ENCODE measurements at regions not wholly inside any gene's neighbourhood (a gene's known extent, or its start where the extent isn't known, plus 50 kb on each side); places are given as distances from the start of the nearest gene placed in this dataset.
A peak's percentile ranks its signal among the peaks of the same experiment; 100 is the strongest.

- DNase-seq (ENCODE audit: low spot score) (no peak), FAIRE-seq (no peak)
Observed at GRCh38 chr6:25064006-25064405, 128.2 kb upstream of the RIPOR2 start.

GRCh38 chr6:25065666-25066065 lies 129.9 kb upstream of the RIPOR2 start:
- FAIRE-seq, result no peak
- no peak for DNase-seq (ENCODE audit: low spot score)

GRCh38 chr6:25066593-25066992 lies 130.8 kb upstream of the RIPOR2 start:
- FAIRE-seq, result no peak
- DNase-seq (ENCODE audit: low spot score), result no peak

- FAIRE-seq (no peak), DNase-seq (ENCODE audit: low spot score) (no peak)
Observed at GRCh38 chr6:25068866-25069265, 133.1 kb upstream of the RIPOR2 start.

- DNase-seq (ENCODE audit: low spot score), result peak; percentile 71
Observed at GRCh38 chr6:25070547-25071366, 135.0 kb upstream of the RIPOR2 start.

GRCh38 chr6:25078141-25078540 lies 142.4 kb upstream of the RIPOR2 start:
- FAIRE-seq (no peak), DNase-seq (ENCODE audit: low spot score) (no peak)

More at GRCh38 chr6:25070547-25071366, 135.0 kb upstream of the RIPOR2 start:
- no peak for FAIRE-seq

- DNase-seq (ENCODE audit: low spot score) (no peak), FAIRE-seq (no peak)
Observed at GRCh38 chr6:25083784-25084507, 148.2 kb upstream of the RIPOR2 start.

- DNase-seq (ENCODE audit: low spot score) (no peak), FAIRE-seq (no peak)
Observed at GRCh38 chr6:25084508-25084833, 148.7 kb upstream of the RIPOR2 start.

GRCh38 chr6:25085756-25086155 lies 150.0 kb upstream of the RIPOR2 start:
- DNase-seq (ENCODE audit: low spot score) (no peak), FAIRE-seq (no peak)

GRCh38 chr6:25086500-25087091 lies 150.8 kb upstream of the RIPOR2 start:
- DNase-seq (ENCODE audit: low spot score) (no peak), FAIRE-seq (no peak)

GRCh38 chr6:25088513-25088912 lies 152.8 kb upstream of the RIPOR2 start:
- DNase-seq (ENCODE audit: low spot score), result no peak
- FAIRE-seq, result no peak

- DNase-seq (ENCODE audit: low spot score) (no peak), FAIRE-seq (no peak)
Observed at GRCh38 chr6:25089442-25089841, 153.7 kb upstream of the RIPOR2 start.

- FAIRE-seq, result no peak
- no peak for DNase-seq (ENCODE audit: low spot score)
Observed at GRCh38 chr6:25094726-25095125, 159.0 kb upstream of the RIPOR2 start.

- FAIRE-seq (no peak), DNase-seq (ENCODE audit: low spot score) (no peak)
Observed at GRCh38 chr6:25100288-25100687, 164.5 kb upstream of the RIPOR2 start.

GRCh38 chr6:25103603-25104002 lies 167.8 kb upstream of the RIPOR2 start:
- DNase-seq (ENCODE audit: low spot score) (no peak), FAIRE-seq (no peak)

- FAIRE-seq (no peak), DNase-seq (ENCODE audit: low spot score) (no peak)
Observed at GRCh38 chr6:25105070-25105925, 169.5 kb upstream of the RIPOR2 start.

GRCh38 chr6:25107218-25107617 lies 171.5 kb upstream of the RIPOR2 start:
- DNase-seq (ENCODE audit: low spot score) (no peak), FAIRE-seq (no peak)

- no peak for FAIRE-seq
- no peak for DNase-seq (ENCODE audit: low spot score)
Observed at GRCh38 chr6:25111782-25112181, 167.4 kb upstream of the CARMIL1 start.

- DNase-seq (ENCODE audit: low spot score), result no peak
- FAIRE-seq, result no peak
Observed at GRCh38 chr6:25112322-25112773, 166.8 kb upstream of the CARMIL1 start.

- DNase-seq (ENCODE audit: low spot score) (no peak), FAIRE-seq (no peak)
Observed at GRCh38 chr6:25113436-25113835, 165.7 kb upstream of the CARMIL1 start.

GRCh38 chr6:25118038-25118437 lies 161.1 kb upstream of the CARMIL1 start:
- FAIRE-seq (no peak), DNase-seq (ENCODE audit: low spot score) (no peak)

Data from urothelium cell line (cell line).